ENCODE measurements at regions not wholly inside any gene's neighbourhood (a gene's known extent, or its start where the extent isn't known, plus 50 kb on each side); places are given as distances from the start of the nearest gene placed in this dataset.

DNA sequence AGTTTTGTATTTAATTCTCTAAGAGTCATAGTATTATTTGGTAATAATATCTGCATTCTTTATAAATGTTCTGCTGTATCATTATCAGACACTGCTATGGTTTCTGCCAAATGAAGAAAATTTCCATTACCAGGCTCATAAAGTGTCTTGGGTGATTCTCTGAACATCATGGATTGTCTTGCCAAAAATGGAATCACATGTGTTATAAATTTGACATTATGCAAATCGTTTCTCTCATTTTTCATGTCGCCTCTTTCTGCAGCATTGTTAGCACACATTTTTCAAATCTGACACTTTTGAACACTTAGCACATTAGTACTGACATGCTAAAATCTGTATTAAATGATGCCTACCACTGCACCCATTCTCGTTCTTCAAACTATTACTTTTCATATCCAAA, 74.2 kb upstream of the NEK7 start:
- intact Hi-C loops (cut with DNase I) = loop anchor here (10.0 kb wide), 2 partner anchors 272 to 382 kb away; no protein-coding TSS in a partner anchor
- DNase-seq (ENCODE audit: low spot score) = no peak
- TF ChIP-seq POLR2AphosphoS5 (IDR thresholded peaks at IDR 0.05) (no peak), POLR2A (IDR thresholded peaks at IDR 0.05) (no peak)
- TF ChIP-seq, protein P1, sequence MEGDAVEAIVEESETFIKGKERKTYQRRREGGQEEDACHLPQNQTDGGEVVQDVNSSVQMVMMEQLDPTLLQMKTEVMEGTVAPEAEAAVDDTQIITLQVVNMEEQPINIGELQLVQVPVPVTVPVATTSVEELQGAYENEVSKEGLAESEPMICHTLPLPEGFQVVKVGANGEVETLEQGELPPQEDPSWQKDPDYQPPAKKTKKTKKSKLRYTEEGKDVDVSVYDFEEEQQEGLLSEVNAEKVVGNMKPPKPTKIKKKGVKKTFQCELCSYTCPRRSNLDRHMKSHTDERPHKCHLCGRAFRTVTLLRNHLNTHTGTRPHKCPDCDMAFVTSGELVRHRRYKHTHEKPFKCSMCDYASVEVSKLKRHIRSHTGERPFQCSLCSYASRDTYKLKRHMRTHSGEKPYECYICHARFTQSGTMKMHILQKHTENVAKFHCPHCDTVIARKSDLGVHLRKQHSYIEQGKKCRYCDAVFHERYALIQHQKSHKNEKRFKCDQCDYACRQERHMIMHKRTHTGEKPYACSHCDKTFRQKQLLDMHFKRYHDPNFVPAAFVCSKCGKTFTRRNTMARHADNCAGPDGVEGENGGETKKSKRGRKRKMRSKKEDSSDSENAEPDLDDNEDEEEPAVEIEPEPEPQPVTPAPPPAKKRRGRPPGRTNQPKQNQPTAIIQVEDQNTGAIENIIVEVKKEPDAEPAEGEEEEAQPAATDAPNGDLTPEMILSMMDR (IDR thresholded peaks at IDR 0.05) = no peak
- Histone ChIP-seq H3K4me3 (no peak overlapping the region), H3K9me3 (no peaks in the 10 kb centered on the region), H3K27me3 (replicated peaks; ENCODE audit: insufficient read depth) (no peaks in the 10 kb centered on the region), H3K36me3 (no peaks in the 10 kb centered on the region), H3K4me1 (replicated peaks) (no peaks in the 10 kb centered on the region), H3K27ac (no peak overlapping the region)
- 69% methylated on average over 3 of the region's 3 CpGs for WGBS

DNA sequence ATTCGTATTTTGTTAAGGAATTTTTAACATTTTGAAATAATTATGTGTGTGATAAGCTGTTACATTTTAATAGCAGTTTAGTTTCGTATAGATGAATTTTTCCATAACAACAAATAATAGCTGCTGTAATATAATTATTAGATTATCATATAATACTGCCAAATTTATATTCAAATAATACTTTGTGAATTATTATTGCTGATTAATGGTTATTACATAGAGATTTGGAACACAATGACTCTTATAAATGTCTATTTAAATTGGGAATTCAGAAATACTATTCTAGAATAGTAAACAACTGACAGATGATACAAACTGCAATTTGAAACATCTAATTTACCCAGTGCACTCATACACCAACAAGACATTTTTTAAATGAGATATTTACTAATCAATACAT, 73.2 kb upstream of the NEK7 start:
- no peak for TF ChIP-seq POLR2A (IDR thresholded peaks at IDR 0.05)
- TF ChIP-seq, protein P1 (IDR thresholded peaks at IDR 0.05) = no peak
- Histone ChIP-seq H3K27ac (no peak overlapping the region), H3K9me3 (no peaks in the 10 kb centered on the region), H3K4me3 (no peak overlapping the region), H3K27me3 (replicated peaks; ENCODE audit: insufficient read depth) (no peaks in the 10 kb centered on the region), H3K36me3 (no peaks in the 10 kb centered on the region), H3K4me1 (replicated peaks) (no peaks in the 10 kb centered on the region)
- intact Hi-C loops (cut with DNase I) = loop anchor here (10.0 kb wide), 2 partner anchors 271 to 381 kb away; no protein-coding TSS in a partner anchor
- no peak for DNase-seq (ENCODE audit: low spot score)
- 87% methylated on average over 2 of the region's 2 CpGs for WGBS

DNA sequence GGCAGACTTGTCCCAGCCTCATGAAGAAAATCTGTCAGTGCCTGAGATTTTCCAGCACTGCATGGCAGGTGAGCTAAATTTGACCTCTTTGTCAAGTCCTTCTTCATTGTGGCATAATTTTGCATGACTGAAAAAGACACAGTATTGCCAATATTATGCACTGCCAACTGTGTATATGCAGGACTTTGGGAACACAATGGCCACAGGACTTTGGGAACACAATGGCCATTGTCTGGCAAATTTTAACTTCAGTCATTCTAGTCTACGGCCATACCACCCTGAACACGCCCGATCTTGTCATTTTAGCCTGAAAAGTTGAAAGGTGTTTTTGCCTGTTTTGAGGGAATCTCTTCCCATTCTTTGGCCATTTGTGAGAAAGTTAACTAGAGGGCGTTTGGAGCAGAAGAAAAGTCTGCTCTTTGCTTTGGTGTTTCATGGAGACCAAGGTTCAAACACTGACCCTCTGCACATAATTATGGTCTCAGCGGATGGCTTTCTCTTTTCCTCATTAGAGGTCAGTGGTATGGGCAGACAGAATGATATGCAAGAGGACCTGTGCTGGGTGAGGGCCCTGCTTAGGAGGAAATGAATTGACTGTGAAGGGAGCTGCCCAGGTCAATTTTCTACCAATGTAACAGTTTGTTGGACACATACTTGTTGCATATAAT, 72.4 kb upstream of the NEK7 start:
- intact Hi-C loops (cut with DNase I) = loop anchor here (10.0 kb wide), 2 partner anchors 270 to 380 kb away; no protein-coding TSS in a partner anchor
- H3K36me3 ChIP-seq = no peaks in the 10 kb centered on the region

DNA sequence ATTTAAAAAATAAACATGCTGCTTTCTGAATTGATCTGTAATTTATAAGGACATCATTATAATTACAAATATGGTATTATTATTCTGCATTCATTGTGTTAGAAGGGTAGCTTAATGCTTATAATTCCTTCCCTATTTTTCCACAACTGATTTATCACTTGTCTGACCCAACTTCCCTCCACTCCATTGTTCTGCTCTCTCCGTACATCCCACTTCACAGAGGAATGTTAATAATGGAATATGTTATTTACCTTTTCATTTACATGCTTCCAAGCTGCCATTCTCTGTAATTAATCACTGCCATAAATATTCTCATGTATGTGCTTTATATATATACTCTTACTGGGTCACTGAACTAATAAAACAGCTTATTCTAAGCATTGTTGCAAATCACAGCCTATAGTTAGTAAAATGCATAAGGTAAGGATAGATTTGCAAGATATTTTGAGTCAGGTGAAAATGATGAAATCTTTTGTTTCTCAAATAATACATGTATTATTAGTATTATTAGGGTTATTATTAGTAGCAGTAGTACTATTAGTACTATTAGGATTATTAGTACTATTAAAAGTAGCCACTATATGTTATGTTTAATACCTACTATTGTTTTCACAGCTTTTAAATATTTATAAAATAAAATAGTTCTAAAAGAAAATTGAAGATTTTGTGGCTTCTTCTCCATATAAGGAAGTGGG, 70.6 kb upstream of the NEK7 start:
- DNase-seq (ENCODE audit: low spot score) = no peak
- TF ChIP-seq, protein P1 (IDR thresholded peaks at IDR 0.05) = no peak
- TF ChIP-seq POLR2A (IDR thresholded peaks at IDR 0.05) (no peak), POLR2AphosphoS5 (IDR thresholded peaks at IDR 0.05) (no peak)
- Histone ChIP-seq H3K27me3 (replicated peaks; ENCODE audit: insufficient read depth) (no peaks in the 10 kb centered on the region), H3K36me3 (no peaks in the 10 kb centered on the region), H3K4me3 (no peak overlapping the region), H3K27ac (no peak overlapping the region), H3K4me1 (replicated peaks) (no peaks in the 10 kb centered on the region), H3K9me3 (no peaks in the 10 kb centered on the region)
- intact Hi-C loops (cut with DNase I) = loop anchor here (10.0 kb wide), 2 partner anchors 269 to 379 kb away; no protein-coding TSS in a partner anchor
- 47% methylated on average over 1 of the region's 1 CpG for WGBS

More for the DNA sequence above, 72.4 kb upstream of the NEK7 start:
- Histone ChIP-seq H3K27me3 (replicated peaks; ENCODE audit: insufficient read depth) (no peaks in the 10 kb centered on the region), H3K4me3 (no peak overlapping the region), H3K27ac (no peak overlapping the region), H3K9me3 (no peaks in the 10 kb centered on the region), H3K4me1 (replicated peaks) (no peaks in the 10 kb centered on the region)
- 85% methylated on average over 5 of the region's 5 CpGs for WGBS
- DNase-seq (ENCODE audit: low spot score) = no peak
- TF ChIP-seq POLR2A (IDR thresholded peaks at IDR 0.05) (no peak), POLR2AphosphoS5 (IDR thresholded peaks at IDR 0.05) (no peak)
- TF ChIP-seq, protein P1 (IDR thresholded peaks at IDR 0.05) = no peak
